ENCODE measurements at regions not wholly inside any gene's neighbourhood (a gene's known extent, or its start where the extent isn't known, plus 50 kb on each side); places are given as distances from the start of the nearest gene placed in this dataset.

DNA sequence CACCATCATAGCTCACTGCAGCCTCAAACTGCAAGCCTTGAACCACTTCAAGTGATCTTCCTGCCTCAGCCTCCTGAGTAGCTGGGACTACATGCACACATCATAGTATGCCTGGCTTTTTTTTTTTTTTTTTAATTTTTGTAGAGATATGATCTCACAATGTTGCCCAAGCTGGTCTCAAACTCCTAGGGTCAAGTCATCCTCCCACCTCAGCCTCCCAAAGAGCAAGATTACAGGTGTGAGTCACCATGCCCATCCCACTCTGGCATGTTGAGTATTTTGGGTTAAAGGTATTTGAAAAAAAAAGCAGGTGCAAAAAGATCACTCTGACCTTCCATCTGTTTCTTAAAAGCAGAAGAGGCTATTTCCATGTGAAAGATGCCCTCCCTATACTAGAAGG is 86.4 kb upstream of the FZD7 start:
- TF ChIP-seq, protein P1, sequence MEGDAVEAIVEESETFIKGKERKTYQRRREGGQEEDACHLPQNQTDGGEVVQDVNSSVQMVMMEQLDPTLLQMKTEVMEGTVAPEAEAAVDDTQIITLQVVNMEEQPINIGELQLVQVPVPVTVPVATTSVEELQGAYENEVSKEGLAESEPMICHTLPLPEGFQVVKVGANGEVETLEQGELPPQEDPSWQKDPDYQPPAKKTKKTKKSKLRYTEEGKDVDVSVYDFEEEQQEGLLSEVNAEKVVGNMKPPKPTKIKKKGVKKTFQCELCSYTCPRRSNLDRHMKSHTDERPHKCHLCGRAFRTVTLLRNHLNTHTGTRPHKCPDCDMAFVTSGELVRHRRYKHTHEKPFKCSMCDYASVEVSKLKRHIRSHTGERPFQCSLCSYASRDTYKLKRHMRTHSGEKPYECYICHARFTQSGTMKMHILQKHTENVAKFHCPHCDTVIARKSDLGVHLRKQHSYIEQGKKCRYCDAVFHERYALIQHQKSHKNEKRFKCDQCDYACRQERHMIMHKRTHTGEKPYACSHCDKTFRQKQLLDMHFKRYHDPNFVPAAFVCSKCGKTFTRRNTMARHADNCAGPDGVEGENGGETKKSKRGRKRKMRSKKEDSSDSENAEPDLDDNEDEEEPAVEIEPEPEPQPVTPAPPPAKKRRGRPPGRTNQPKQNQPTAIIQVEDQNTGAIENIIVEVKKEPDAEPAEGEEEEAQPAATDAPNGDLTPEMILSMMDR (conservative IDR thresholded peaks at IDR 0.05 in 1 of 2, IDR thresholded peaks at IDR 0.05 in 1 of 2; ENCODE audit: extremely low read depth in 1 of 2, insufficient read depth in 1 of 2, low read depth in 1 of 2, low read length in 2 of 2): no peak
- TF ChIP-seq EZH2 (IDR thresholded peaks at IDR 0.05; ENCODE audit: borderline replicate concordance, low read length): no peak
